Skeletal muscle tissue (tissue), 3 donors: ENCODE measurements at regions not wholly inside any gene's neighbourhood (a gene's known extent, or its start where the extent isn't known, plus 50 kb on each side); places are given as distances from the start of the nearest gene placed in this dataset.

Experiments used
- H3K27ac ChIP-seq: one replicate; pipeline ENCODE4 v1.7.0; 2013; ENCODE audit warnings: mild to moderate bottlenecking, low read depth, low read length, inconsistent platforms
- H3K27me3 ChIP-seq, 3 donors: one replicate each; pipeline ENCODE4 v1.7.0; 2013; ENCODE audit warnings: low read length in 3 of 3; ENCODE audit not compliant: control insufficient read depth in 3 of 3, insufficient read depth in 3 of 3
- H3K36me3 ChIP-seq, 3 donors: one replicate each; pipeline ENCODE4 v1.7.0; 2013; ENCODE audit warnings: low read length in 3 of 3; ENCODE audit not compliant: control insufficient read depth in 3 of 3, insufficient read depth in 3 of 3
- H3K4me1 ChIP-seq, 3 donors: one replicate each; pipeline ENCODE4 v1.7.0; 2013; ENCODE audit warnings: low read length in 3 of 3, mild to moderate bottlenecking in 3 of 3; ENCODE audit not compliant: control insufficient read depth in 3 of 3, insufficient read depth in 3 of 3
- H3K4me3 ChIP-seq, 3 donors: one replicate each; pipeline ENCODE4 v1.7.0; 2013; ENCODE audit warnings: low read length in 3 of 3
- H3K9ac ChIP-seq, 3 donors: one replicate each; pipeline ENCODE4 v1.7.0; 2013; ENCODE audit warnings: low read length in 3 of 3, mild to moderate bottlenecking in 3 of 3, moderate library complexity in 2 of 3, low read depth in 1 of 3
- H3K9me3 ChIP-seq, 3 donors: one replicate each; pipeline ENCODE4 v1.7.0; 2013; ENCODE audit warnings: low read length in 3 of 3; ENCODE audit not compliant: control insufficient read depth in 3 of 3
- donor health status: Osteomylitis.

DNA sequence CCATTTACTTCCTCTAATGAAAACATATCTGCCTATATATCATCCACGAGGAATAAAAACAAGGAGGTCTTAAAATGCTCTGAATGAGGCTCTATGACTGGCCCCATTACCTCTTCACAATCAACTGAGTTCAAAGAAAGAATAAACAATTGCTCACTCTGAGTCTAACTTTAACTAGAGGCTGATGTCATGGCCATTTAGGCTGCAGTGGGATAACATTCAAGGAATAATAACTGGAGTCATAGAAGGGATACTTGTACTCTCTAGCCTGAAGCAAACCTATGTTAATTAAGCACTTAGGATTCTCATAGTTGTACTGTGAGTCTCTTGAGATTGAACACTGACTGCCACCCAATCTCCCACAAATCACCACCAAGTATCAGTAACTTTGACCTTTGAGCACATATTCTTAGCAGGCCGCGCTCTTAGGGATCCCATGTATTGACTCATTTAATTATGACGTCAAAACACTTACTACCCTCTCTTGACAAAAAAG, 70.2 kb downstream of the PERP start:
- Histone ChIP-seq H3K4me3 (no peak overlapping the region), H3K27me3 (no peaks in the 10 kb centered on the region), H3K9ac (no peak overlapping the region), H3K36me3 (no peaks in the 10 kb centered on the region), H3K27ac (no peak overlapping the region), H3K9me3 (peaks cover 0 to 4% (median 0%) of the 10 kb centered on the region in 3 donors), H3K4me1 (no peaks in the 10 kb centered on the region)

DNA sequence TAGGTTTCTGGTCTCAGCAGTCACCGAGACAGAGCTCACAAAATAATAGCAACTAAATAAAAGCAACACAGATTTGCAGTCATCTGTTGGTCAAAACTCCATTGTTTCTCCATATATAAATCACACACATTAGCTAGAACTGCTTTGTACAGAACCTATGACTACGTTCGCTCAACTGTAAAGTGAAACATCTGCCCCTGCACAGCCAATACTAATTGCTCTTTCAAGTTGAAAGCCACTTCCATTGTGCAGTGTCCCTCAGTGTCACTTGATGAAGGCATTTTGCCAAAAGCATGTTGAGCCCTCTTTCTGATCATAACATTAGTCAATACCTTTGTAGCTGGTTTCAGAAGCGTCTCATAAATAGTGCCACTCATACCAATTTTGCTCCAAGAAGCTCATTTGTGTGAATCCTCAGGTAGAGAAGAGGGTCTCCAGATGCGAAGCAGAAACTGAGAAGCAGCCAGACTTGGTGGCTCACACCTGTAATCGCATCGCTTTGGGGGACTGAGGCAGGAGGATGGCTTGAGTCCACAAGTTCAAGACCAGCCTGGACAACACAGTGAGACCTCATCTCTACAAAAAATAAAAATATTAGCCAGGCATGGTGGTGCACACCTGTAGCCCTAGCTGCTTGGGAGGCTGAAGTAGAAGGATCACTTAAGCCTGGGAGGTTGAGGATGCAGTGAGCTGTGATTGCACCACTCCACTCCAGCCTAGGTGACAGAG, 68.9 kb downstream of the PERP start:
- Histone ChIP-seq H3K36me3 (no peaks in the 10 kb centered on the region), H3K27ac (no peak overlapping the region), H3K4me1 (no peaks in the 10 kb centered on the region), H3K9me3 (peaks cover 0 to 6% (median 0%) of the 10 kb centered on the region in 3 donors), H3K27me3 (no peaks in the 10 kb centered on the region), H3K4me3 (no peak overlapping the region), H3K9ac (no peak overlapping the region)
